ENCODE measurements at regions not wholly inside any gene's neighbourhood (a gene's known extent, or its start where the extent isn't known, plus 50 kb on each side); places are given as distances from the start of the nearest gene placed in this dataset.

- Histone ChIP-seq H3K27me3 (ENCODE audit: insufficient read depth, low read length) (peaks cover 8% of the 10 kb centered on the region), H3K79me2 (ENCODE audit: insufficient read depth, low read length) (no peaks in the 10 kb centered on the region), H3K9ac (ENCODE audit: low read length) (no peak overlapping the region), H3K4me2 (ENCODE audit: low read length) (no peak overlapping the region), H4K20me1 (ENCODE audit: insufficient read depth, low read length) (no peaks in the 10 kb centered on the region), H3K36me3 (ENCODE audit: insufficient read depth, low read length) (no peaks in the 10 kb centered on the region), H2AFZ (ENCODE audit: low read depth, low read length) (no peak overlapping the region), H3K4me3 (ENCODE audit: insufficient read depth, low read depth, low read length) (no peak overlapping the region), H3K9me3 (ENCODE audit: insufficient read depth, low read depth, low read length) (no peaks in the 10 kb centered on the region), H3K27ac (ENCODE audit: low read depth, low read length) (no peak overlapping the region), H3K4me1 (ENCODE audit: insufficient read depth, low read length) (peaks cover 9% of the 10 kb centered on the region)
- Mint-ChIP-seq H3K9me3 (ENCODE audit: unreplicated experiment) (peaks cover 7% of the 10 kb centered on the region), H3K4me3 (ENCODE audit: unreplicated experiment) (no peak overlapping the region), H3K4me1 (ENCODE audit: low read depth, unreplicated experiment) (peaks cover 3% of the 10 kb centered on the region), H3K36me3 (ENCODE audit: low read depth, unreplicated experiment) (no peaks in the 10 kb centered on the region), H3K27me3 (ENCODE audit: low read depth, unreplicated experiment) (peaks cover 20% of the 10 kb centered on the region), H3K27ac (ENCODE audit: unreplicated experiment) (no peak overlapping the region)
- no peak for DNase-seq (ENCODE audit: low read depth)
- no peak for TF ChIP-seq EZH2 (IDR thresholded peaks at IDR 0.05; ENCODE audit: insufficient read depth, low read length)
- no peak for FAIRE-seq
Measured at GRCh38 chr12:11946161-11946560, 124.6 kb upstream of the BCL2L14 start.

- no peak overlapping the region for H3K4me2 ChIP-seq (ENCODE audit: low read length)
- TF ChIP-seq EZH2 (IDR thresholded peaks at IDR 0.05; ENCODE audit: insufficient read depth, low read length) (no peak), CTCF (IDR thresholded peaks at IDR 0.05; ENCODE audit: insufficient read depth, low read depth, low read length) (no peak)
- no peak overlapping the region for H3K4me3 ChIP-seq (ENCODE audit: insufficient read depth, low read depth, low read length)
- H3K27ac ChIP-seq (ENCODE audit: low read depth, low read length) = no peak overlapping the region
- H3K9ac ChIP-seq (ENCODE audit: low read length) = no peak overlapping the region
- H3K4me1 ChIP-seq (ENCODE audit: insufficient read depth, low read length) = peaks cover under 1% of the 10 kb centered on the region
- H4K20me1 ChIP-seq (ENCODE audit: insufficient read depth, low read length) = no peaks in the 10 kb centered on the region
- H3K27me3 Mint-ChIP-seq (ENCODE audit: low read depth, unreplicated experiment) = peaks cover 20% of the 10 kb centered on the region
- FAIRE-seq (no peak), DNase-seq (ENCODE audit: low read depth) (no peak)
- no peak overlapping the region for H3K4me3 Mint-ChIP-seq (ENCODE audit: unreplicated experiment)
- no peaks in the 10 kb centered on the region for H3K79me2 ChIP-seq (ENCODE audit: insufficient read depth, low read length)
- no peaks in the 10 kb centered on the region for H3K4me1 Mint-ChIP-seq (ENCODE audit: low read depth, unreplicated experiment)
- H3K27ac Mint-ChIP-seq (ENCODE audit: unreplicated experiment) = no peak overlapping the region
- peaks cover 7% of the 10 kb centered on the region for H3K9me3 Mint-ChIP-seq (ENCODE audit: unreplicated experiment)
- H2AFZ ChIP-seq (ENCODE audit: low read depth, low read length) = no peak overlapping the region
- no peaks in the 10 kb centered on the region for H3K36me3 Mint-ChIP-seq (ENCODE audit: low read depth, unreplicated experiment)
- peaks cover 8% of the 10 kb centered on the region for H3K27me3 ChIP-seq (ENCODE audit: insufficient read depth, low read length)
- H3K9me3 ChIP-seq (ENCODE audit: insufficient read depth, low read depth, low read length) = no peaks in the 10 kb centered on the region
- H3K36me3 ChIP-seq (ENCODE audit: insufficient read depth, low read length) = no peaks in the 10 kb centered on the region
Measured at GRCh38 chr12:11947213-11947612, 123.5 kb upstream of the BCL2L14 start.

GRCh38 chr12:11949738-11950411 is 120.9 kb upstream of the BCL2L14 start:
- no peak overlapping the region for H2AFZ ChIP-seq (ENCODE audit: low read depth, low read length)
- Mint-ChIP-seq H3K4me3 (ENCODE audit: unreplicated experiment) (no peak overlapping the region), H3K4me1 (ENCODE audit: low read depth, unreplicated experiment) (no peaks in the 10 kb centered on the region), H3K27ac (ENCODE audit: unreplicated experiment) (no peak overlapping the region), H3K36me3 (ENCODE audit: low read depth, unreplicated experiment) (peaks cover 3% of the 10 kb centered on the region), H3K27me3 (ENCODE audit: low read depth, unreplicated experiment) (peaks cover 27% of the 10 kb centered on the region), H3K9me3 (ENCODE audit: unreplicated experiment) (peaks cover 10% of the 10 kb centered on the region)
- FAIRE-seq (no peak), DNase-seq (ENCODE audit: low read depth) (no peak)
- H3K9me3 ChIP-seq (ENCODE audit: insufficient read depth, low read depth, low read length) = no peaks in the 10 kb centered on the region
- H3K27ac ChIP-seq (ENCODE audit: low read depth, low read length) = no peak overlapping the region
- H3K4me3 ChIP-seq (ENCODE audit: insufficient read depth, low read depth, low read length) = no peak overlapping the region
- peaks cover 10% of the 10 kb centered on the region for H3K27me3 ChIP-seq (ENCODE audit: insufficient read depth, low read length)
- no peaks in the 10 kb centered on the region for H3K36me3 ChIP-seq (ENCODE audit: insufficient read depth, low read length)
- H3K4me2 ChIP-seq (ENCODE audit: low read length) = no peak overlapping the region
- no peaks in the 10 kb centered on the region for H4K20me1 ChIP-seq (ENCODE audit: insufficient read depth, low read length)
- no peaks in the 10 kb centered on the region for H3K4me1 ChIP-seq (ENCODE audit: insufficient read depth, low read length)
- TF ChIP-seq CTCF (IDR thresholded peaks at IDR 0.05; ENCODE audit: insufficient read depth, low read depth, low read length) = no peak
- TF ChIP-seq EZH2 (IDR thresholded peaks at IDR 0.05; ENCODE audit: insufficient read depth, low read length) = no peak
- no peaks in the 10 kb centered on the region for H3K79me2 ChIP-seq (ENCODE audit: insufficient read depth, low read length)
- no peak overlapping the region for H3K9ac ChIP-seq (ENCODE audit: low read length)

Data from astrocyte (in vitro differentiated cells and primary cell).